Testis (tissue), 2 donors: ENCODE measurements at regions not wholly inside any gene's neighbourhood (a gene's known extent, or its start where the extent isn't known, plus 50 kb on each side); places are given as distances from the start of the nearest gene placed in this dataset.

Experiments used
- CTCF ChIP-seq, 3 experiments: fragments of 450-650 bp in 2 of 3; fragments of 200-600 bp in 1 of 3; sonication (generic) in 1 of 3; IDR thresholded peaks; one replicate each; pipeline ENCODE4 v1.5.1; 2016 to 2019; ENCODE audit warnings: antibody characterized with exemption in 3 of 3, mild to moderate bottlenecking in 2 of 3, moderate library complexity in 1 of 3
- POLR2A ChIP-seq: fragments of 450-650 bp; IDR thresholded peaks from one replicate; pipeline ENCODE4 v1.6.1; 2017; ENCODE audit warnings: antibody characterized with exemption, mild to moderate bottlenecking, moderate library complexity

- TF ChIP-seq CTCF (IDR thresholded peaks at IDR 0.05): no peak
- no peak for TF ChIP-seq POLR2A
These were observed 285.5 kb downstream of the ZBBX start for GRCh38 chr3:167094632-167095031.
